NCI-H1694 (cell line): ENCODE measurements at regions not wholly inside any gene's neighbourhood (a gene's known extent, or its start where the extent isn't known, plus 50 kb on each side); places are given as distances from the start of the nearest gene placed in this dataset.

ENCODE experiments used
- DNase-seq: peaks from one replicate; lab custom pipeline; 2025; lab: John Stamatoyannopoulos, UW

GRCh38 chr2:147502711-147503290 lies 342.0 kb upstream of the ACVR2A start:
- no peak for DNase-seq

- no peak for DNase-seq
These were observed 342.9 kb upstream of the ACVR2A start for GRCh38 chr2:147501968-147502367.

- no peak for DNase-seq
These were observed 343.9 kb upstream of the ACVR2A start for GRCh38 chr2:147500819-147501395.

- no peak for DNase-seq
These were observed 344.6 kb upstream of the ACVR2A start for GRCh38 chr2:147500229-147500628.

GRCh38 chr2:147499785-147500184 lies 345.0 kb upstream of the ACVR2A start:
- no peak for DNase-seq

GRCh38 chr2:147495734-147496133 lies 349.1 kb upstream of the ACVR2A start:
- no peak for DNase-seq

- no peak for DNase-seq
These were observed 352.4 kb upstream of the ACVR2A start for GRCh38 chr2:147492471-147492870.

GRCh38 chr2:147491506-147491905 lies 353.3 kb upstream of the ACVR2A start:
- no peak for DNase-seq

GRCh38 chr2:147490401-147491261 lies 354.2 kb upstream of the ACVR2A start:
- DNase-seq = no peak

- no peak for DNase-seq
These were observed 356.4 kb upstream of the ACVR2A start for GRCh38 chr2:147488472-147488871.

- DNase-seq = no peak
These were observed 356.9 kb upstream of the ACVR2A start for GRCh38 chr2:147487978-147488289.

GRCh38 chr2:147487286-147487977 lies 357.4 kb upstream of the ACVR2A start:
- no peak for DNase-seq

- DNase-seq = no peak
These were observed 359.5 kb upstream of the ACVR2A start for GRCh38 chr2:147485210-147485851.

- DNase-seq = no peak
These were observed 360.9 kb upstream of the ACVR2A start for GRCh38 chr2:147483911-147484310.

GRCh38 chr2:147482916-147483669 lies 361.7 kb upstream of the ACVR2A start:
- no peak for DNase-seq

- no peak for DNase-seq
These were observed 362.5 kb upstream of the ACVR2A start for GRCh38 chr2:147482111-147482895.

- DNase-seq = no peak
These were observed 365.5 kb upstream of the ACVR2A start for GRCh38 chr2:147479358-147479757.

- DNase-seq = no peak
These were observed 371.8 kb upstream of the ACVR2A start for GRCh38 chr2:147473075-147473474.

- no peak for DNase-seq
These were observed 373.7 kb upstream of the ACVR2A start for GRCh38 chr2:147471126-147471525.

GRCh38 chr2:147469471-147469870 lies 375.4 kb upstream of the ACVR2A start:
- no peak for DNase-seq

GRCh38 chr2:147468963-147469362 lies 375.9 kb upstream of the ACVR2A start:
- no peak for DNase-seq
